GM12875 (cell line): ENCODE measurements at regions not wholly inside any gene's neighbourhood (a gene's known extent, or its start where the extent isn't known, plus 50 kb on each side); places are given as distances from the start of the nearest gene placed in this dataset.

Source experiments
- H3K4me3 ChIP-seq: one replicate; pipeline ENCODE4 v1.5.1; 2011; ENCODE audit warnings: low read depth, low read length, control low read depth
- TF ChIP-seq, protein P1 (sequence below): IDR thresholded peaks from 2 replicates; pipeline ENCODE4 v1.5.1; 2011; ENCODE audit warnings: low read depth, mild to moderate bottlenecking, control low read depth, inconsistent platforms, low read length, moderate library complexity, borderline replicate concordance; ENCODE audit not compliant: insufficient read depth

DNA sequence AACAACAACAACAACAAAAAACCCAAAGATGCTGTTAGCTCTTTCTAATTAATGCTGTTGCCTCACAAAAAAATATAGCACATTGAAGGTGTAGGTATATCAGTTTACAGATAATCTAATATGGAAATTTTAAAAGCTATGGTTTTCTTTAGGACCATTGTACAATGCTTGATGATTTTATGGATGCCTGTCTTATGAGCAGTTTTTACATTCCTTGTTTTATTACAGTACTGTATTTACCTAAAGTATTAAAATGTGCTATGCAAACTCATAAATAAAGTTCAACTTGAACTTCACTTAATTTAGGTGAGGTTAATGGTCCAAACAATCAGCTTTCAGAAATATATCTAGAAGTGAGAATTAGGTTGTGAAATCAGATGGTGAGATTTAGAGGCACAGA, 212.2 kb upstream of the GOLIM4 start:
- TF ChIP-seq, protein P1, sequence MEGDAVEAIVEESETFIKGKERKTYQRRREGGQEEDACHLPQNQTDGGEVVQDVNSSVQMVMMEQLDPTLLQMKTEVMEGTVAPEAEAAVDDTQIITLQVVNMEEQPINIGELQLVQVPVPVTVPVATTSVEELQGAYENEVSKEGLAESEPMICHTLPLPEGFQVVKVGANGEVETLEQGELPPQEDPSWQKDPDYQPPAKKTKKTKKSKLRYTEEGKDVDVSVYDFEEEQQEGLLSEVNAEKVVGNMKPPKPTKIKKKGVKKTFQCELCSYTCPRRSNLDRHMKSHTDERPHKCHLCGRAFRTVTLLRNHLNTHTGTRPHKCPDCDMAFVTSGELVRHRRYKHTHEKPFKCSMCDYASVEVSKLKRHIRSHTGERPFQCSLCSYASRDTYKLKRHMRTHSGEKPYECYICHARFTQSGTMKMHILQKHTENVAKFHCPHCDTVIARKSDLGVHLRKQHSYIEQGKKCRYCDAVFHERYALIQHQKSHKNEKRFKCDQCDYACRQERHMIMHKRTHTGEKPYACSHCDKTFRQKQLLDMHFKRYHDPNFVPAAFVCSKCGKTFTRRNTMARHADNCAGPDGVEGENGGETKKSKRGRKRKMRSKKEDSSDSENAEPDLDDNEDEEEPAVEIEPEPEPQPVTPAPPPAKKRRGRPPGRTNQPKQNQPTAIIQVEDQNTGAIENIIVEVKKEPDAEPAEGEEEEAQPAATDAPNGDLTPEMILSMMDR: no peak
- H3K4me3 ChIP-seq: no peak overlapping the region

DNA sequence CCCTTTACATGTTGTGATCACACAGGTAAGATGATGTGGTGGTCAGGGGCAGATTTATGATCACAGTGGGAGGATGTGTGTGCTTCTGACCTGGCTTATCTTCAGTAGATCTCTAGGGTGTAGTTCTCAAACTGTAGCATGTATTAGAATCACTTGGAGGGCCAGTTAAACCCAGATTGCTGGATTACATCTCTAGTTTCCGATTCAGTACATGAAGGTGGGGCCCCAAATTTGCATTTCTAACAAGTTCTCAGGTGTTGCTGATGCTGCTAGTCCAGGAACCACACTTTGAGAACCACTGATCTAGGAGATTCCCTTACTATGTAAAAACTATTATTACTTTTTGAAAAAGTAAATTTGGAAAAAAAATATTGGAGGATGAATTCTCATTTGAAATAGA, 199.3 kb upstream of the GOLIM4 start:
- TF ChIP-seq, protein P1: no peak
- no peak overlapping the region for H3K4me3 ChIP-seq

DNA sequence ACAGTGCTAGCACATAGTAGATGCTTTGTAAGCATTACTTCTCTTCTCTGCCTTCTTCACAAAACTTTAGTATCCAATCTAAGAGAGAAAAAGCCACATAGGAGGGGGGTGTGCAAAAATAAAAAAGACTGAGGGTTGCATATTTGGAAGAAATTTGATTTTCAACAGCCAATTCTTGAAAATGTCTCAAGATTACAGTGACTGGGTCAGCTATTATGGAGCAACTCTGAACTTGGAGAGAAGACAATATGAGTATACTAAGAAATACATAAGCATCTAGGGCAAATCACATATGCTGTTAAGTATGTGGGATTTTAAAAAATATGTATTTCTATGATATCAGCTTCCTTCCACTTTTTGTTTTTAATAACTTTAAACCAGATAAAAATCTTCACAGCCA, 196.6 kb upstream of the GOLIM4 start:
- H3K4me3 ChIP-seq: no peak overlapping the region
- TF ChIP-seq, protein P1: no peak

DNA sequence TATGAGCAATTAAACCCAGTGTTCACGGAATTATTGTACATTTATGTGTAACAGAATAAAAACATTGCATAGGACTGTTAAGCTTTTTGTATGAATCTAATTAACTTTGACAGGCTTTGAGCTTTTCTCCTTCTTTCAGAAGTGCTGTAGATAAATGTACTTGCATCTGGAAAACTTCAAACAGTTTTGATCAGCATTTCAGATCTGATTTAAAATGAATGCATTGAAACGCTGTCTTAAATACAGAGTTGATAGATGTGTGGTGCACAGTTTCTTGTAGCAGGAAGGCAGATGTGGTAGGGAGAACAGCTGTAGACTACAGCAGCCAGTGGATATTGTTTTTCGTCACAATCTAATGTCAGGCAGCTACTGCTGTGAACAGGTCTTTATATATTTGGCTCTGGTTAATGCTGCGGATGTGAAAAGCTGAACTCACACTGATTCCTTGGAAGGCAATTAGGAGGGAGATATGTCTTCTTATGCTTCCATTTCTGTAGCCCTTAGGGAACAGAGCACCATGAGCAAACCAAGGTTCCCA, 193.8 kb upstream of the GOLIM4 start:
- TF ChIP-seq, protein P1: no peak
- H3K4me3 ChIP-seq: no peak overlapping the region

DNA sequence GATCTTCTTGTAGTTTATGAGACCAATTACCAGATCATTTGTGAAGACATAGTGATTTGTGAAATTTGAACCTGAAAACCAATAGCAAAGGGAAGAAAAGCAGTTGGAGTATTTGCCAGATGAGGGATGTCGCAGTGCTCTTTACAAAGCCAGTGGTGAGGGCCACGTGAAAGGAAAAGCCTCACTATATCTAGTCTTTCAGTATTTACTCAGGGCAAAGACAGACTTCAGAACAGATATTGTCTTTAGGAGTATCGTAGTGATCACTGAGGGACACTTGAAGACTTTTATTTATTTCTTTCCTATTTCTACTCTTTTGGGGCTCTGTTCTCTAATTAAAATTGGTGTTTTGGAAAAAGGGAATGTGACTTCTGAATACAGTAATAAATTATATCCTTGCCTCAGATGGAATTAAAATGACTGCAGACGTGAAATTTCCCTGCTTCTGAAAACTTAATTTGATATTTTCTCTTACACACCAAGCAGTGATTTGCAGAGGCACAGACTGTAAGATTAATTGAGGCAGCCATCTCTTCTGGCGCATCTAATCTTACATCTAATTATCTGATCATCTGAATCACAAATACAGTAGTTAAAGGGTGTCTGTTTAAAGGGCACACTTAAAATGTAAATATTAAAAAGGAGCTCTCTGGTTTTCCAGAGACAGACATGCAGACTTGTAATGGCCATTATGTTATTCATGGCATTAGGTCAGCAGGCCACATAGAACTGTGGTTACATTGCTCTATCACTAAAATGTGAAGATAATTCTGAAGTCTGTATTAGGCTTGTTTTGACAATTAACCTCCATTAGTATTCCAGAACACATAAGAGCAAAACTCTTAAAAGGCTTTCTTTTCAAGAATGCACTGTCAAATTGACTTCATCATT, 193.0 kb upstream of the GOLIM4 start:
- no peak overlapping the region for H3K4me3 ChIP-seq
- TF ChIP-seq, protein P1: no peak

DNA sequence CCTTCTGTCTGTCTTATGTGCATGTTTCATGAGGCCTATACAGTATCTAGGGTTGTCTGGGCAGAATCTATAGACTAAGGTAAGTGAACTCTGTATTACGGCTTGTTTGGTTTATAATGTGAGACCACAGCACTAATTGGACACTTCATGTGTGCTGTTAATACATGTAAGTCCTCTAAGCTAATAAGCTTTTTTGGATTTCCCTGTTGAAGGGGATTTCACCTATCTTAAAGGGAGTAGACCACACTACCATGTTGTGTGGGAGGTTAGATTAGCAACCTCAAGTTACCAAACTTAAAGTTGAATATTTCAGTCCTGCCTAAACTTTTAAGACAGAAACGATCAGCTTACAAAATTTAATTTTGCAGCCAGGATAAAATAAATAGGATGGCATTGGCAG, 189.8 kb upstream of the GOLIM4 start:
- H3K4me3 ChIP-seq: no peak overlapping the region
- TF ChIP-seq, protein P1: no peak

DNA sequence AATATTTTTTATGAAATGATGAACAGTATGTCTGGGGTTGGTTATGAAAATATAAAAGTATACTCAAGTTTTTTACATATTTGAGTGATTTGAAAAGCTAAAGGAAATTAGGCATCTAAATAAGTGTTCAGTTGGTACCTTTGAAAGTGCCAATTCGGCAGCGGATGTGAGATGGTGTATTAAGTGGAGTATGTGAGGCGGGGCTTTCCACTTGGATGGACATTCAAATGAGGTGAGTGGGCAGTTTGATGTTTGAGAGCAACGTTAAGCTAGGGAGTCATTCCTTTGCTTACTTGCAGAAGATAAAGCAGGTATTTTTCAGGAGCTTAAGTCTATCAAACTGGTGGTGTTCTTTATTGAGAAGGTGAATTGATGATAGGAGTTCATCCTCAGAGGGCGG, 189.0 kb upstream of the GOLIM4 start:
- H3K4me3 ChIP-seq: no peak overlapping the region
- TF ChIP-seq, protein P1: no peak
